ENCODE measurements at regions not wholly inside any gene's neighbourhood (a gene's known extent, or its start where the extent isn't known, plus 50 kb on each side); places are given as distances from the start of the nearest gene placed in this dataset.

- ChIA-PET POLR2A (ENCODE audit: low non-redundant PET) (no interaction called here), CTCF (no interaction called here)
- Histone ChIP-seq H3K9me3 (ENCODE audit: low read depth, low read length, poor library complexity, severe bottlenecking) (no peaks in the 10 kb centered on the region), H3K27me3 (replicated peaks; ENCODE audit: insufficient read depth, low read depth, low read length, poor library complexity) (no peaks in the 10 kb centered on the region), H3K4me3 (ENCODE audit: low read depth, low read length, poor library complexity, severe bottlenecking) (no peak overlapping the region), H3K4me1 (ENCODE audit: insufficient read depth, low read length, poor library complexity, severe bottlenecking) (no peaks in the 10 kb centered on the region), H3K36me3 (ENCODE audit: insufficient read depth, low read length, poor library complexity, severe bottlenecking) (no peaks in the 10 kb centered on the region), H3K27ac (ENCODE audit: low read depth, low read length, poor library complexity, severe bottlenecking) (no peak overlapping the region)
- no peak for DNase-seq (ENCODE audit: low spot score)
- no TSS peak for BruUV-seq (replicated peaks)
- TF ChIP-seq EZH2 (IDR thresholded peaks at IDR 0.05; ENCODE audit: borderline replicate concordance, low read depth, low read length, poor library complexity, severe bottlenecking): no peak
- no peak for TF ChIP-seq CTCF (conservative IDR thresholded peaks at IDR 0.05; ENCODE audit: low read depth, low read length)
- intact Hi-C loops (cut with micrococcal nuclease; ENCODE audit: unreplicated experiment): no loop called here
These were observed 101.6 kb downstream of the LBH start for GRCh38 chr2:30332791-30333453.

- DNase-seq (ENCODE audit: low spot score): peak; percentile 14
- no peak overlapping the region for H3K27ac ChIP-seq (ENCODE audit: low read depth, low read length, poor library complexity, severe bottlenecking)
- no TSS peak for BruUV-seq (replicated peaks)
- H3K36me3 ChIP-seq (ENCODE audit: insufficient read depth, low read length, poor library complexity, severe bottlenecking): no peaks in the 10 kb centered on the region
- POLR2A ChIA-PET (ENCODE audit: low non-redundant PET): no interaction called here
- TF ChIP-seq EZH2 (IDR thresholded peaks at IDR 0.05; ENCODE audit: borderline replicate concordance, low read depth, low read length, poor library complexity, severe bottlenecking) (no peak), CTCF (conservative IDR thresholded peaks at IDR 0.05; ENCODE audit: low read depth, low read length) (0 out of 2 replicates have a peak, but pooled peaks have one; percentile 22)
- intact Hi-C loops (cut with micrococcal nuclease; ENCODE audit: unreplicated experiment): no loop called here
- CTCF ChIA-PET: interaction anchor here (2.2 kb wide), 1 partner anchor 377 kb away, joined by 7 read pairs; no protein-coding TSS in a partner anchor
- H3K4me3 ChIP-seq (ENCODE audit: low read depth, low read length, poor library complexity, severe bottlenecking): no peak overlapping the region
- no peaks in the 10 kb centered on the region for H3K9me3 ChIP-seq (ENCODE audit: low read depth, low read length, poor library complexity, severe bottlenecking)
- no peaks in the 10 kb centered on the region for H3K27me3 ChIP-seq (replicated peaks; ENCODE audit: insufficient read depth, low read depth, low read length, poor library complexity)
- no peaks in the 10 kb centered on the region for H3K4me1 ChIP-seq (ENCODE audit: insufficient read depth, low read length, poor library complexity, severe bottlenecking)
These were observed 103.5 kb downstream of the LBH start for GRCh38 chr2:30334762-30335363.

- DNase-seq (ENCODE audit: low spot score): no peak
- ChIA-PET POLR2A (ENCODE audit: low non-redundant PET) (no interaction called here), CTCF (interaction anchor here (2.2 kb wide), 1 partner anchor 376 kb away, joined by 7 read pairs; no protein-coding TSS in a partner anchor)
- Histone ChIP-seq H3K36me3 (ENCODE audit: insufficient read depth, low read length, poor library complexity, severe bottlenecking) (no peaks in the 10 kb centered on the region), H3K9me3 (ENCODE audit: low read depth, low read length, poor library complexity, severe bottlenecking) (no peaks in the 10 kb centered on the region), H3K27me3 (replicated peaks; ENCODE audit: insufficient read depth, low read depth, low read length, poor library complexity) (no peaks in the 10 kb centered on the region), H3K27ac (ENCODE audit: low read depth, low read length, poor library complexity, severe bottlenecking) (no peak overlapping the region), H3K4me3 (ENCODE audit: low read depth, low read length, poor library complexity, severe bottlenecking) (no peak overlapping the region), H3K4me1 (ENCODE audit: insufficient read depth, low read length, poor library complexity, severe bottlenecking) (no peaks in the 10 kb centered on the region)
- intact Hi-C loops (cut with micrococcal nuclease; ENCODE audit: unreplicated experiment): no loop called here
- TF ChIP-seq EZH2 (IDR thresholded peaks at IDR 0.05; ENCODE audit: borderline replicate concordance, low read depth, low read length, poor library complexity, severe bottlenecking) (no peak), CTCF (conservative IDR thresholded peaks at IDR 0.05; ENCODE audit: low read depth, low read length) (no peak)
- BruUV-seq (replicated peaks): no TSS peak
These were observed 104.8 kb downstream of the LBH start for GRCh38 chr2:30336084-30336483.

All from A673 (cell line).